Loucy (cell line): ENCODE measurements at regions not wholly inside any gene's neighbourhood (a gene's known extent, or its start where the extent isn't known, plus 50 kb on each side); places are given as distances from the start of the nearest gene placed in this dataset.

Source experiments
- EZH2phosphoT487 ChIP-seq: fragments of 200-600 bp; IDR thresholded peaks from 2 replicates; pipeline ENCODE4 v1.6.1; 2018; ENCODE audit warnings: antibody characterized with exemption, mild to moderate bottlenecking, moderate library complexity, borderline replicate concordance
- TF ChIP-seq, protein P1 (sequence below): fragments of 200-600 bp; sonication (generic); conservative IDR thresholded peaks from 2 replicates; pipeline ENCODE4 v1.5.1; 2014; ENCODE audit warnings: mild to moderate bottlenecking, antibody characterized with exemption, low read length

DNA sequence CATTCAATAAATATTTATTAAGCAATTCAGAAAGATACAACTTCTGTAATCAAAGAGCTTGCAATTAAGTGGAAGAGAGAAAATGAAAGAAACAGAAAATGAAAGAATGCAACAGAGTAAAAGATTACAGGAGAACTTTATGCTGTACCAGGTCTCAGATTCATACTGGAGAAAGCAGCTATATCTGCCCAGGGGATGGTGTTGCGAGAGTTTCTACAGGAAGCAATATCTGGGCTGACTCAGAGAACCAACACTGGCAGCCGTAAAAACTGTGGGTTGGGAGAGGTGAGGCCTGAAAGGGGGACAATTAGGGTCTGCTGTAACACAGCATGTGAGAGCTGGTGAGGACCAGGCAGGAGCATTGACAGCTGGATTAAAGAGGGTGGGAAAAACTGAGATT lies 256.7 kb upstream of the TCF21 start:
- TF ChIP-seq, protein P1, sequence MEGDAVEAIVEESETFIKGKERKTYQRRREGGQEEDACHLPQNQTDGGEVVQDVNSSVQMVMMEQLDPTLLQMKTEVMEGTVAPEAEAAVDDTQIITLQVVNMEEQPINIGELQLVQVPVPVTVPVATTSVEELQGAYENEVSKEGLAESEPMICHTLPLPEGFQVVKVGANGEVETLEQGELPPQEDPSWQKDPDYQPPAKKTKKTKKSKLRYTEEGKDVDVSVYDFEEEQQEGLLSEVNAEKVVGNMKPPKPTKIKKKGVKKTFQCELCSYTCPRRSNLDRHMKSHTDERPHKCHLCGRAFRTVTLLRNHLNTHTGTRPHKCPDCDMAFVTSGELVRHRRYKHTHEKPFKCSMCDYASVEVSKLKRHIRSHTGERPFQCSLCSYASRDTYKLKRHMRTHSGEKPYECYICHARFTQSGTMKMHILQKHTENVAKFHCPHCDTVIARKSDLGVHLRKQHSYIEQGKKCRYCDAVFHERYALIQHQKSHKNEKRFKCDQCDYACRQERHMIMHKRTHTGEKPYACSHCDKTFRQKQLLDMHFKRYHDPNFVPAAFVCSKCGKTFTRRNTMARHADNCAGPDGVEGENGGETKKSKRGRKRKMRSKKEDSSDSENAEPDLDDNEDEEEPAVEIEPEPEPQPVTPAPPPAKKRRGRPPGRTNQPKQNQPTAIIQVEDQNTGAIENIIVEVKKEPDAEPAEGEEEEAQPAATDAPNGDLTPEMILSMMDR: no peak
- TF ChIP-seq EZH2phosphoT487: no peak
